Vagina (tissue), 2 donors: ENCODE measurements at regions not wholly inside any gene's neighbourhood (a gene's known extent, or its start where the extent isn't known, plus 50 kb on each side); places are given as distances from the start of the nearest gene placed in this dataset.

Source experiments
- CTCF ChIP-seq, 3 experiments: fragments of 450-650 bp in 2 of 3; fragments of 200-600 bp in 1 of 3; sonication (generic) in 1 of 3; IDR thresholded peaks; one replicate each; pipeline ENCODE4 v1.5.1; 2017 to 2019; ENCODE audit warnings: antibody characterized with exemption in 3 of 3, mild to moderate bottlenecking in 2 of 3, moderate library complexity in 2 of 3
- POLR2A ChIP-seq, 2 donors: fragments of 450-650 bp; IDR thresholded peaks; one replicate each; pipeline ENCODE4 v1.6.1; 2017; ENCODE audit warnings: antibody characterized with exemption in 2 of 2, mild to moderate bottlenecking in 2 of 2, moderate library complexity in 2 of 2
- POLR2AphosphoS5 ChIP-seq, 2 donors: sonication (generic); formaldehyde crosslinking; IDR thresholded peaks; one replicate each; pipeline ENCODE4 v1.9.0; 2017; ENCODE audit warnings: antibody characterized with exemption in 2 of 2, mild to moderate bottlenecking in 2 of 2, low read depth in 1 of 2; ENCODE audit not compliant: insufficient read depth in 1 of 2

- TF ChIP-seq POLR2A (IDR thresholded peaks at IDR 0.05) (no peak), CTCF (IDR thresholded peaks at IDR 0.05) (no peak), POLR2AphosphoS5 (IDR thresholded peaks at IDR 0.05; ENCODE audit: insufficient read depth in 1 of 2, low read depth in 1 of 2) (no peak)
These were observed 384.0 kb upstream of the SASH1 start for GRCh38 chr6:147958683-147959082.
